ENCODE measurements at regions not wholly inside any gene's neighbourhood (a gene's known extent, or its start where the extent isn't known, plus 50 kb on each side); places are given as distances from the start of the nearest gene placed in this dataset.

- POLR2A ChIA-PET, result no interaction called here
- H3K27ac ChIP-seq, result no peak overlapping the region
- no peaks in the 10 kb centered on the region for H3K4me1 ChIP-seq
- H3K9me3 ChIP-seq, result no peaks in the 10 kb centered on the region
- CTCF ChIA-PET, result interaction anchor here (1.3 kb wide), 1 partner anchor 13 kb away, joined by 3 read pairs; no protein-coding TSS in a partner anchor
- H3K4me3 ChIP-seq, result no peak overlapping the region
- 32% methylated on average over 1 of the region's 1 CpG for WGBS (ENCODE audit: missing lambda C conversion rate)
- no peak for FAIRE-seq
- no peak for ATAC-seq
- no peak overlapping the region for H3K4me2 ChIP-seq
- no peak for DNase-seq (ENCODE audit: low read depth in 1 of 2, low spot score in 1 of 2)
- TF ChIP-seq FOXS1 (CRISPR knock-in tag; IDR thresholded peaks at IDR 0.05) (no peak), CHD2 (IDR thresholded peaks at IDR 0.05; ENCODE audit: low read length, partially characterized antibody) (no peak), ZSCAN20 (CRISPR knock-in tag; IDR thresholded peaks at IDR 0.05) (no peak), RARB (CRISPR knock-in tag; IDR thresholded peaks at IDR 0.05) (no peak), HMGXB4 (CRISPR knock-in tag; IDR thresholded peaks at IDR 0.05; ENCODE audit: borderline replicate concordance) (no peak), GATA3 (IDR thresholded peaks at IDR 0.05; ENCODE audit: borderline replicate concordance) (no peak), NPAS2 (CRISPR knock-in tag; IDR thresholded peaks at IDR 0.05; ENCODE audit: borderline replicate concordance) (no peak), NR3C1 (IDR thresholded peaks at IDR 0.05) (no peak), SREBF2 (IDR thresholded peaks at IDR 0.05) (no peak), POLR2AphosphoS2 (conservative IDR thresholded peaks at IDR 0.05; ENCODE audit: low read length) (no peak), MAZ (IDR thresholded peaks at IDR 0.05; ENCODE audit: borderline replicate concordance, low read depth, low read length) (no peak), MAX (IDR thresholded peaks at IDR 0.05) (no peak), FOSL2 (IDR thresholded peaks at IDR 0.05) (no peak), FOSL2 (CRISPR knock-in tag; IDR thresholded peaks at IDR 0.05) (no peak), EHF (CRISPR knock-in tag; IDR thresholded peaks at IDR 0.05) (no peak)
These were observed 456.2 kb upstream of the TCF4 start for GRCh38 chr18:56044239-56044638.

GRCh38 chr18:56043641-56044061 lies 455.7 kb upstream of the TCF4 start:
- WGBS (ENCODE audit: missing lambda C conversion rate), result 0% methylated on average over 4 of the region's 4 CpGs
- ATAC-seq, result no peak
- no peak for FAIRE-seq
- H3K4me2 ChIP-seq, result no peak overlapping the region
- no peak for DNase-seq (ENCODE audit: low read depth in 1 of 2, low spot score in 1 of 2)
- no peaks in the 10 kb centered on the region for H3K4me1 ChIP-seq
- no peak for TF ChIP-seq MAFK (IDR thresholded peaks at IDR 0.05; ENCODE audit: partially characterized antibody)
- no peak for TF ChIP-seq NFE2L2 (conservative IDR thresholded peaks at IDR 0.05; ENCODE audit: low read length)
- TF ChIP-seq SMC3 (IDR thresholded peaks at IDR 0.05), result no peak
- no peak for TF ChIP-seq HOXA7 (CRISPR knock-in tag; IDR thresholded peaks at IDR 0.05)
- TF ChIP-seq EP300 (IDR thresholded peaks at IDR 0.05), result no peak
- TF ChIP-seq HOXB5 (CRISPR knock-in tag; IDR thresholded peaks at IDR 0.05), result no peak
- TF ChIP-seq POLR2A (IDR thresholded peaks at IDR 0.05; ENCODE audit: low read length), result no peak
- no peak for TF ChIP-seq RFX5 (IDR thresholded peaks at IDR 0.05)
- TF ChIP-seq GATA3 (IDR thresholded peaks at IDR 0.05; ENCODE audit: borderline replicate concordance), result no peak
- TF ChIP-seq KDM5A (IDR thresholded peaks at IDR 0.05), result no peak
- no peak for TF ChIP-seq EHF (CRISPR knock-in tag; IDR thresholded peaks at IDR 0.05)
- no peak for TF ChIP-seq ATOH8 (CRISPR knock-in tag; IDR thresholded peaks at IDR 0.05; ENCODE audit: low read depth)
- ChIA-PET POLR2A (no interaction called here), CTCF (no interaction called here)
- no peak overlapping the region for H3K4me3 ChIP-seq
- H3K9me3 ChIP-seq, result no peaks in the 10 kb centered on the region
- H3K27ac ChIP-seq, result no peak overlapping the region

- no peaks in the 10 kb centered on the region for H3K4me1 ChIP-seq
These were observed 455.0 kb upstream of the TCF4 start for GRCh38 chr18:56042915-56043536.

More at GRCh38 chr18:56042915-56043536, 455.0 kb upstream of the TCF4 start:
- ATAC-seq (no peak), FAIRE-seq (no peak), DNase-seq (ENCODE audit: low read depth in 1 of 2, low spot score in 1 of 2) (no peak)
- H3K4me3 ChIP-seq, result no peak overlapping the region
- H3K27ac ChIP-seq, result no peak overlapping the region
- POLR2A ChIA-PET, result no interaction called here
- no peaks in the 10 kb centered on the region for H3K9me3 ChIP-seq
- no peak overlapping the region for H3K4me2 ChIP-seq
- TF ChIP-seq CHD4 (IDR thresholded peaks at IDR 0.05; ENCODE audit: borderline replicate concordance) (no peak), RCOR1 (IDR thresholded peaks at IDR 0.05; ENCODE audit: low read depth, low read length) (no peak), POLR2A (IDR thresholded peaks at IDR 0.05; ENCODE audit: low read length) (no peak), ZC3H11A (IDR thresholded peaks at IDR 0.05) (no peak)
- CTCF ChIA-PET, result no interaction called here
- WGBS (ENCODE audit: missing lambda C conversion rate), result 15% methylated on average over 2 of the region's 2 CpGs
